ENCODE measurements at regions not wholly inside any gene's neighbourhood (a gene's known extent, or its start where the extent isn't known, plus 50 kb on each side); places are given as distances from the start of the nearest gene placed in this dataset.
A peak's percentile ranks its signal among the peaks of the same experiment; 100 is the strongest.

- TF ChIP-seq FOXA1 (IDR thresholded peaks at IDR 0.05) (no peak), CTCF (IDR thresholded peaks at IDR 0.05; ENCODE audit: low read depth, low read length, missing input control) (no peak), SP1 (IDR thresholded peaks at IDR 0.05) (peak; percentile 20)
Measured at GRCh38 chr6:113065611-113066010, 718.5 kb downstream of the RFPL4B start.
